ENCODE measurements at regions not wholly inside any gene's neighbourhood (a gene's known extent, or its start where the extent isn't known, plus 50 kb on each side); places are given as distances from the start of the nearest gene placed in this dataset.
"Not testable (repeated sequence)": the region's sequence is repeated elsewhere in the genome, so short reads cannot be mapped to it uniquely, and the experiment has no call there.

DNA sequence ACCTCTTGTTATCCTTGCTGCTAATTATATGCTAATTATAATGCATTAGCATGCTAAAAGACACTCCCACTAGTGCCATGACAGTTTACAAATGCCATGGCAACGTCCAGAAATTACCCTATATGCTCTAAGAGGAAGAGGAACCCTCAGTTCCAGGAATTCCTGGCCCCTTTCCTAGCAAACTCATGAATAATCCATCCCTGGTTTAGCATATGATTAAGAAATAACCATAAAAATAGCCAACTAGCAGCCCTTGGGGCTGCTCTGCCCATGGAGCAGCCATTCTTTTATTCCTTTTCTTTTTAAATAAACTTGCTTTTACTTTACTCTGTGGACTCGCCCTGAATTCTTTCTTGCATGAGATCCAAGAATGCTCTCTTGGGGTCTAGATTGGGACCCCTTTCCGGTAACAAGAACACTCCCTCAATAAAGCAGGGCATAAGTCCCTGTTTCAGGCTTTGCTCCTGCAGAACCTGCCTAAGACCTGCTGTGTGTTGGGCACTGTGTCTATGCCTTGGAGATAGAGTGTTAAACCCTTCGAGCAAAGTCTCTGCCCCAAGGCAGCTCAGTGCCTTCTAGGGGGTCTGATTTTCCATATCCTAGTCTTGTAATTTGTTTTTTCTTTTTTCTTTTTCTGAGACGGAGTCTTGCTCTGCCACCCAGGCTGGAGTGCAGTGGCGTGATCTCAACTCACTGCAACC lies 345.0 kb downstream of the NPIPA7 start:
- not testable (repeated sequence) for TF ChIP-seq ZFX (IDR thresholded peaks at IDR 0.05)
- TF ChIP-seq, protein P1, sequence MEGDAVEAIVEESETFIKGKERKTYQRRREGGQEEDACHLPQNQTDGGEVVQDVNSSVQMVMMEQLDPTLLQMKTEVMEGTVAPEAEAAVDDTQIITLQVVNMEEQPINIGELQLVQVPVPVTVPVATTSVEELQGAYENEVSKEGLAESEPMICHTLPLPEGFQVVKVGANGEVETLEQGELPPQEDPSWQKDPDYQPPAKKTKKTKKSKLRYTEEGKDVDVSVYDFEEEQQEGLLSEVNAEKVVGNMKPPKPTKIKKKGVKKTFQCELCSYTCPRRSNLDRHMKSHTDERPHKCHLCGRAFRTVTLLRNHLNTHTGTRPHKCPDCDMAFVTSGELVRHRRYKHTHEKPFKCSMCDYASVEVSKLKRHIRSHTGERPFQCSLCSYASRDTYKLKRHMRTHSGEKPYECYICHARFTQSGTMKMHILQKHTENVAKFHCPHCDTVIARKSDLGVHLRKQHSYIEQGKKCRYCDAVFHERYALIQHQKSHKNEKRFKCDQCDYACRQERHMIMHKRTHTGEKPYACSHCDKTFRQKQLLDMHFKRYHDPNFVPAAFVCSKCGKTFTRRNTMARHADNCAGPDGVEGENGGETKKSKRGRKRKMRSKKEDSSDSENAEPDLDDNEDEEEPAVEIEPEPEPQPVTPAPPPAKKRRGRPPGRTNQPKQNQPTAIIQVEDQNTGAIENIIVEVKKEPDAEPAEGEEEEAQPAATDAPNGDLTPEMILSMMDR (conservative IDR thresholded peaks at IDR 0.05): not testable (repeated sequence)

All from C4-2B (cell line).